ENCODE measurements at regions not wholly inside any gene's neighbourhood (a gene's known extent, or its start where the extent isn't known, plus 50 kb on each side); places are given as distances from the start of the nearest gene placed in this dataset.

GRCh38 chr3:65070968-65071367, 383.2 kb upstream of the ADAMTS9 start:
- Histone ChIP-seq H3K4me1 (no peaks in the 10 kb centered on the region), H3K4me3 (no peak overlapping the region), H3K27me3 (no peaks in the 10 kb centered on the region), H3K9me3 (peaks cover 0 to 2% of the 10 kb centered on the region in 2 donors), H3K27ac (no peak overlapping the region), H3K36me3 (no peaks in the 10 kb centered on the region)
- ATAC-seq = no peak
- no peak for TF ChIP-seq CTCF (IDR thresholded peaks at IDR 0.05)
- intact Hi-C loops (cut with DNase I) = no loop called here
- no peak for DNase-seq

- no peak for ATAC-seq
- no peaks in the 10 kb centered on the region for H3K36me3 ChIP-seq
- intact Hi-C loops (cut with DNase I) = no loop called here
- no peak for TF ChIP-seq CTCF (IDR thresholded peaks at IDR 0.05)
- no peak for DNase-seq
- no peaks in the 10 kb centered on the region for H3K27me3 ChIP-seq
- no peak overlapping the region for H3K4me3 ChIP-seq
- H3K4me1 ChIP-seq = no peaks in the 10 kb centered on the region
- H3K9me3 ChIP-seq = peaks cover 0 to 6% of the 10 kb centered on the region in 2 donors
- no peak overlapping the region for H3K27ac ChIP-seq
Measured at GRCh38 chr3:65060904-65061303, 373.1 kb upstream of the ADAMTS9 start.

- H3K27ac ChIP-seq = no peak overlapping the region
- no peaks in the 10 kb centered on the region for H3K36me3 ChIP-seq
- intact Hi-C loops (cut with DNase I) = no loop called here
- H3K4me1 ChIP-seq = no peaks in the 10 kb centered on the region
- H3K27me3 ChIP-seq = no peaks in the 10 kb centered on the region
- no peak overlapping the region for H3K4me3 ChIP-seq
- no peak for TF ChIP-seq CTCF (IDR thresholded peaks at IDR 0.05)
- no peak for ATAC-seq
- DNase-seq = no peak
- peaks cover 0 to 6% of the 10 kb centered on the region in 2 donors for H3K9me3 ChIP-seq
Measured at GRCh38 chr3:65052101-65052500, 364.3 kb upstream of the ADAMTS9 start.

DNA sequence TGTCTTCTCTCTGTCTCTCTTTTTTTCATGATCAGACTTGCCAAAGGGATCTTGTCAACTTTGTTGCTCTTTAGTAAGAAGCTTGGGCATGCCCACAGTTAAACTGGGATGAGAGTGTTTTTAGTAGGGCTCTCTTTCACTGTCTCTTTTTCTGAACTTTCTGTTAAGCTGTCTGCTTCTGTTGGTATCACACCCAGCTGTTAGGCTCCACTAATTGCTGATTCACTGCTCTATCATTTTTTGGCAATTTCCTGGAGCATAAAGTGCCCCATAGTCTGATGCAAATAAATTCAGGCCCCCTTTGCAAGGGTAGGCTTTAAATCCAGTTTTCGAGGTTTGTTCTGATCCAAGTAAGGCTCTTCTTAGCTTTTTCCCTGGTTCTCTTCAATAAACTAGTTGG, 360.4 kb upstream of the ADAMTS9 start:
- Histone ChIP-seq H3K27ac (no peak overlapping the region), H3K27me3 (no peaks in the 10 kb centered on the region), H3K4me3 (no peak overlapping the region), H3K4me1 (no peaks in the 10 kb centered on the region), H3K36me3 (no peaks in the 10 kb centered on the region), H3K9me3 (peaks cover 0 to 18% of the 10 kb centered on the region in 2 donors)
- intact Hi-C loops (cut with DNase I) = no loop called here
- ATAC-seq (no peak), DNase-seq (no peak)
- TF ChIP-seq CTCF (IDR thresholded peaks at IDR 0.05) = no peak

- intact Hi-C loops (cut with DNase I) = no loop called here
- no peaks in the 10 kb centered on the region for H3K27me3 ChIP-seq
- no peak for ATAC-seq
Measured at GRCh38 chr3:65045138-65045537, 357.3 kb upstream of the ADAMTS9 start.

More at GRCh38 chr3:65045138-65045537, 357.3 kb upstream of the ADAMTS9 start:
- peaks cover 0 to 18% of the 10 kb centered on the region in 2 donors for H3K9me3 ChIP-seq
- DNase-seq = no peak
- TF ChIP-seq CTCF (IDR thresholded peaks at IDR 0.05) = no peak
- H3K36me3 ChIP-seq = no peaks in the 10 kb centered on the region
- no peak overlapping the region for H3K4me3 ChIP-seq
- no peak overlapping the region for H3K27ac ChIP-seq
- H3K4me1 ChIP-seq = no peaks in the 10 kb centered on the region
